ENCODE measurements at regions not wholly inside any gene's neighbourhood (a gene's known extent, or its start where the extent isn't known, plus 50 kb on each side); places are given as distances from the start of the nearest gene placed in this dataset.

- H3K4me1 ChIP-seq (ENCODE audit: insufficient read depth): no peaks in the 10 kb centered on the region
- TF ChIP-seq POLR2A (IDR thresholded peaks at IDR 0.05) (no peak), EP300 (IDR thresholded peaks at IDR 0.05) (no peak), CTCF (IDR thresholded peaks at IDR 0.05) (no peak)
- no peak overlapping the region for H3K4me3 ChIP-seq
- H3K27me3 ChIP-seq: no peaks in the 10 kb centered on the region
- no peaks in the 10 kb centered on the region for H3K36me3 ChIP-seq
- H3K27ac ChIP-seq: no peak overlapping the region
- intact Hi-C loops (cut with DNase I): no loop called here
- no peaks in the 10 kb centered on the region for H3K9me3 ChIP-seq
- no peak for DNase-seq
Measured at GRCh38 chr10:83862723-83863122, 276.6 kb upstream of the GHITM start.

GRCh38 chr10:83863283-83863966 is 275.9 kb upstream of the GHITM start:
- Histone ChIP-seq H3K9me3 (no peaks in the 10 kb centered on the region), H3K4me3 (no peak overlapping the region), H3K27me3 (no peaks in the 10 kb centered on the region), H3K4me1 (ENCODE audit: insufficient read depth) (no peaks in the 10 kb centered on the region), H3K27ac (no peak overlapping the region), H3K36me3 (no peaks in the 10 kb centered on the region)
- intact Hi-C loops (cut with DNase I): no loop called here
- DNase-seq: no peak
- no peak for TF ChIP-seq CTCF (IDR thresholded peaks at IDR 0.05)
- TF ChIP-seq POLR2A (IDR thresholded peaks at IDR 0.05): no peak
- 95 to 96% (median 96%) methylated on average over 7 of the region's 7 CpGs for WGBS, 3 donors

- intact Hi-C loops (cut with DNase I): loop anchor here in 3 of 4 donors (5.0 to 10.0 kb wide), 2 partner anchors 1073 to 1075 kb away; no protein-coding TSS in a partner anchor
- Histone ChIP-seq H3K36me3 (no peaks in the 10 kb centered on the region), H3K9me3 (no peaks in the 10 kb centered on the region), H3K4me3 (no peak overlapping the region), H3K27me3 (no peaks in the 10 kb centered on the region), H3K27ac (no peak overlapping the region), H3K4me1 (ENCODE audit: insufficient read depth) (no peaks in the 10 kb centered on the region)
- WGBS, 3 donors: 89 to 92% (median 92%) methylated on average over 6 of the region's 6 CpGs
- TF ChIP-seq EP300 (IDR thresholded peaks at IDR 0.05): no peak
- TF ChIP-seq POLR2A (IDR thresholded peaks at IDR 0.05): no peak
- TF ChIP-seq CTCF (IDR thresholded peaks at IDR 0.05): no peak
- no peak for DNase-seq
Measured at GRCh38 chr10:83869898-83870297, 269.4 kb upstream of the GHITM start.

GRCh38 chr10:83871187-83872081 is 267.9 kb upstream of the GHITM start:
- intact Hi-C loops (cut with DNase I): loop anchor here in 3 of 4 donors (5.0 to 10.0 kb wide), 2 partner anchors 1074 to 1077 kb away; no protein-coding TSS in a partner anchor
- peak; percentile 40 to 83 (median 62) for TF ChIP-seq CTCF (IDR thresholded peaks at IDR 0.05)
- no peak for TF ChIP-seq EP300 (IDR thresholded peaks at IDR 0.05)

More at GRCh38 chr10:83871187-83872081, 267.9 kb upstream of the GHITM start:
- Histone ChIP-seq H3K27ac (no peak overlapping the region), H3K9me3 (no peaks in the 10 kb centered on the region), H3K27me3 (no peaks in the 10 kb centered on the region), H3K4me3 (no peak overlapping the region), H3K36me3 (no peaks in the 10 kb centered on the region), H3K4me1 (ENCODE audit: insufficient read depth) (no peaks in the 10 kb centered on the region)
- DNase-seq: peak; percentile 44 to 73 (median 68)
- 25 to 26% (median 25%) methylated on average over 18 of the region's 18 CpGs for WGBS, 3 donors
